ENCODE measurements at regions not wholly inside any gene's neighbourhood (a gene's known extent, or its start where the extent isn't known, plus 50 kb on each side); places are given as distances from the start of the nearest gene placed in this dataset.

DNA sequence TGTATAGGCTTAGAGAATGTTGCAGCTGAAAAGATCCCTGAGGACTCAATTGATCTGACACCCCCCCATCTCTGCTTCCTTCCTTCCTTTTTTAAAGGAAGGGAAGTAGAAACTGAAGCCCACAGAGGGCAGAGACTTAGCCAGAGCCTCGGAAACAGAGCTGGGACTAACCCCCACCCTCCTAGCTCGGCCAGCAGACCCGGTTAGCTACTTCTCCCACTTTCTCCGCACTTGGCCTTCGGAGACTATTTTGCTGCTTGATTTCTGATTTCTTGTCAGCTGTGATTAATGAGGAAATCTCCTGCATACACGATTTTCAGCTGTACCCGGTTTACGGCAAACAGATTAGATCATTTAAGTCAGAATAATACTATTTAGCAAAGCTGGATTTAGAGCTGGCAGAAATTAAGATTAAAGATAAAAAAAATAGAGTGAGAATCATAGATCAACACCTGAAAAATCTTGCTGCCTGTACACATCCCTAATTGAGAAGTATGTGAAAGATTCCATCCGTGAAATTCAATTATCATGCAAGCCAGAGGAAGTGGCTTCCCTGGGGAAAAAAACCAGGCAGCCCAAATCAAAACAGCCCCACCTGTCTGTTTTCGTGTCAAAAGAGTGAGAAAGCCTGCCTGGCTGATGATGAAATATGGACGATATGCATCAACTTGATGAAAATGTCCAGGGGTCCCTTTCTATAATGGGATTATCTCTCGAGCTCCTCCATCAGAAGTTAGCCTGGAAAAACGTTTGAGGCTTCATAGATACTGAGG lies 159.5 kb upstream of the SHB start:
- no peak for DNase-seq (ENCODE audit: low read depth)
- TF ChIP-seq, protein P1, sequence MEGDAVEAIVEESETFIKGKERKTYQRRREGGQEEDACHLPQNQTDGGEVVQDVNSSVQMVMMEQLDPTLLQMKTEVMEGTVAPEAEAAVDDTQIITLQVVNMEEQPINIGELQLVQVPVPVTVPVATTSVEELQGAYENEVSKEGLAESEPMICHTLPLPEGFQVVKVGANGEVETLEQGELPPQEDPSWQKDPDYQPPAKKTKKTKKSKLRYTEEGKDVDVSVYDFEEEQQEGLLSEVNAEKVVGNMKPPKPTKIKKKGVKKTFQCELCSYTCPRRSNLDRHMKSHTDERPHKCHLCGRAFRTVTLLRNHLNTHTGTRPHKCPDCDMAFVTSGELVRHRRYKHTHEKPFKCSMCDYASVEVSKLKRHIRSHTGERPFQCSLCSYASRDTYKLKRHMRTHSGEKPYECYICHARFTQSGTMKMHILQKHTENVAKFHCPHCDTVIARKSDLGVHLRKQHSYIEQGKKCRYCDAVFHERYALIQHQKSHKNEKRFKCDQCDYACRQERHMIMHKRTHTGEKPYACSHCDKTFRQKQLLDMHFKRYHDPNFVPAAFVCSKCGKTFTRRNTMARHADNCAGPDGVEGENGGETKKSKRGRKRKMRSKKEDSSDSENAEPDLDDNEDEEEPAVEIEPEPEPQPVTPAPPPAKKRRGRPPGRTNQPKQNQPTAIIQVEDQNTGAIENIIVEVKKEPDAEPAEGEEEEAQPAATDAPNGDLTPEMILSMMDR (IDR thresholded peaks at IDR 0.05; ENCODE audit: insufficient read depth, low read depth, low read length, missing control alignments): no peak
- no peak overlapping the region for H3K4me3 ChIP-seq (ENCODE audit: low read depth, low read length)

DNA sequence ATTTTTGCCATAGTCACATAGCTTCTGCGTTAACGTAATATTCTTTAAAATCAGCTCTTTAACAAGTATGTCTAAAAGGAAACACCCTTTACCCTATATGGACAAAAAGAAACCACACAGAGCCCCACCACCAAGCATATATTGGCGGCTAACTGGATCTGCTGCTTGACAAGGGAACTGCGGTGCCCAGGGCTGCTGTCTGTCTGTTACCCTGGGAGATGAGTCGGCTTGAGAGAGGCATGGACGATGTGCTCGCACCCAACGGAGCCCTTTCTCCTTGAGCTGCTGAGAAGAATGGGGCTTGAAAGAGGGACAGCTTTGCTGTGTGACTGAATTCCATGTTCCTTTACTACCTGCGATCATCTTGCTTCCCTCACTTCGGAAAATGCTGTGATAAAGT lies 158.6 kb upstream of the SHB start:
- H3K4me3 ChIP-seq (ENCODE audit: low read depth, low read length): no peak overlapping the region
- peak; percentile 29 for DNase-seq (ENCODE audit: low read depth)
- TF ChIP-seq, protein P1 (IDR thresholded peaks at IDR 0.05; ENCODE audit: insufficient read depth, low read depth, low read length, missing control alignments): no peak

DNA sequence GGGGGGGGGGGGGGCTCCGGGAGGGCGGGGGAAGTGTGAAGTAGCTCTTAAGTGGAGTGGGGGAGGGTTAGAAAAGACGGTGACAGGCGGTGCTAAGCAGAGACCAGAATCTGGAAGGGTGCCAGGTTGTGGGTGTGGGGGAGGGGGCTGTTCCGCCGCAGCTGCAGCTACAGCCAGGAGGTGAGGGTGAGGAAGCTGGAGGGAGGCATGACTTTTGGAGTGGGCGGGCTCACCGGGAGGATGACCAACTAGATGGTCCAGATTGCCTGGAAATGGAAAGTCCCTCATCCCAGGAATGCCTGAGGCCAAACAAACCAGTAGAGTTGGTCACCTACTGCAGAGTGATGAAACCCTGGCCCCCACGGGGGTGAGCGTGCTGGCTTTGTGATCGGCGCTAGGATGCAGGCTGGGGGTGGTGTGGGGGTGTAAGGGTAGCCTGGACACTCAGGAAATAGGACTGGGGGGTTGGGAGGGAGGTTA lies 158.1 kb upstream of the SHB start:
- TF ChIP-seq, protein P1 (IDR thresholded peaks at IDR 0.05; ENCODE audit: insufficient read depth, low read depth, low read length, missing control alignments): no peak
- peak; percentile 89 for DNase-seq (ENCODE audit: low read depth)
- peak overlapping the region; percentile 31 for H3K4me3 ChIP-seq (ENCODE audit: low read depth, low read length)

DNA sequence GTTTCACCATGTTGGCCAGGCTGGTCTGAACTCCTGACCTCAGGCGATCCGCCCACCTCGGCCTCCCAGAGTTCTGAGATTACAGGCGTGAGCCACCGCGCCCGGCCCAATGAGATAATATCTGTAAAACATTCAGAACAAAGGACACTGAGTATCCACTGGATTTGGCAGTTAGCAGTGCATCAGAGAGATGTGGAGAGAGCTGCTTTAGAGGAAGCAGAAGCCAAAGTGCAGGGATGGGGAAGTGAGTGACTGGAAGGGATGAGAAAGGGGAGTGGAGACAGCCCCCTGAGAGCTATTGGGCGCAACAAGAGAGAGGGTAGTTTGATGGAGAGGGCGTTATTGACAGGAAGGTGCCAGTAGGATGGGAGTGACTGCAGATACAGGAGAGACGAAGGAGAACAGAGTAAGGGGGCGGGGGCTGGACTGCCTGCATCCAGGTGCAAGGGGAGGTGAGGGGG lies 157.5 kb upstream of the SHB start:
- DNase-seq (ENCODE audit: low read depth): peak; percentile 10
- H3K4me3 ChIP-seq (ENCODE audit: low read depth, low read length): 0 out of 2 replicates have a peak overlapping the region, but pooled peaks have one; percentile 25
- TF ChIP-seq, protein P1 (IDR thresholded peaks at IDR 0.05; ENCODE audit: insufficient read depth, low read depth, low read length, missing control alignments): no peak

DNA sequence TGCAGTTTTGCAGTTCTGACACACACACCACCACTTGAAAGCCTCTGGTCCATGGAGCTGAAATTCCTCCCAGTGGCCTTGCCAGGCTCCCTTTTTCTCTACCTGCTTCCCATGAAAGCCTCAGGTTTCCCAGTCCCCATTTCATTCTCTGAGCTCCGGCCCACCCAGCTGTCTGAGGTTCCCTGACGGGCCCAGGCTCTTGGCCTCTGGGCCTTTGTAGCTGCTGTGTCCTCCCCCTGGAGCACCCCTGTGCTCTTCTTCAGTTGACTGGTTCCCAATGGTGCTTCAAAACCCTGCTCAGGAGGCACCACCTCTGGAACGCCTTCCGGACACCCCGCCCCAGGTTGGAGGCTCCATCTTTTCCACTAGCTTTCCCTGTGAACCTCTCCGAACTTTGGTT lies 155.9 kb upstream of the SHB start:
- TF ChIP-seq, protein P1 (IDR thresholded peaks at IDR 0.05; ENCODE audit: insufficient read depth, low read depth, low read length, missing control alignments): no peak
- no peak for DNase-seq (ENCODE audit: low read depth)
- no peak overlapping the region for H3K4me3 ChIP-seq (ENCODE audit: low read depth, low read length)

DNA sequence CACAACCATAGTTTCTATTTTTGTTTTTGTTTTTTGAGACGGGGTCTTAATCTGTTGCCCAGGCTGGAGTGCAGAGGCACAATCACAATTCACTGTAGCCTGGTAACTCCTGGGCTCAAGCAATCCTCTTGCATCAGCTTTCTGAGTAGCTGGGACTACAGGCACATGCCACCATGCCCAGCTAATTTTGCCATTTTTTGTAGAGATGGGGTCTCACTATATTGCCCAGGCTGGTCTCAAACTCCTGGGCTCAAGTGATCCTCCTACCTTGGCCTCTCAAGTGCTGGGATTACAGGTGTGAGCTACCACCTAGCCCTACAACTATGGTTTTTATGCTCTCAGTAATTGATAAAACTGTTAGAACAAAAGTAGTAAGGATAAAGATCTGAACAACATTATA lies 147.5 kb upstream of the SHB start:
- H3K4me3 ChIP-seq (ENCODE audit: low read depth, low read length): no peak overlapping the region
- no peak for DNase-seq (ENCODE audit: low read depth)
- TF ChIP-seq, protein P1 (IDR thresholded peaks at IDR 0.05; ENCODE audit: insufficient read depth, low read depth, low read length, missing control alignments): no peak
